IPS-NIHi7 (cell line): ENCODE measurements at regions not wholly inside any gene's neighbourhood (a gene's known extent, or its start where the extent isn't known, plus 50 kb on each side); places are given as distances from the start of the nearest gene placed in this dataset.

Experiments
- DNase-seq: peaks from one replicate; pipeline ENCODE4 v3.0.0; 2012; ENCODE audit warnings: mixed read lengths; ENCODE audit errors: extremely low spot score

DNA sequence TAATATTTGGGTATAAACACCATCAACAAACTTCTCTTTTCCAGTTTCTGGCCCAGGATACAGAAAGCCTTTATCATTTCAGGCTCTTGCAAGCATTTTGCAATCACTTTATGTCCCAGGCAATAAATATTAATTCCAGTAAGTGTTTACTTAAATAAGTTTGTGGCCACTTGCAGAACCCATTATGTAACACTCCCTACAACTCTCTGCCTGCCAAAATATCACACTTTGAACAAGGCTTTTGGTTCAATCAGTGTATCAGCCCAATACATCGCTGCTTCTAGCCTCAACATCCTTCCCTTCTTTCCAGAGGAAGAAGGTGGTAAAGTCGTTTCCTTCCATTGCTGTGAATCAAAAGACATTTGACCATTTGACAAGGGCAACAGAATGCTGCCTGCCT, 203.0 kb upstream of the USP25 start:
- DNase-seq = no peak

GRCh38 chr21:15528346-15528745, 201.4 kb upstream of the USP25 start:
- DNase-seq = no peak

GRCh38 chr21:15531986-15532385, 197.8 kb upstream of the USP25 start:
- DNase-seq = no peak

DNA sequence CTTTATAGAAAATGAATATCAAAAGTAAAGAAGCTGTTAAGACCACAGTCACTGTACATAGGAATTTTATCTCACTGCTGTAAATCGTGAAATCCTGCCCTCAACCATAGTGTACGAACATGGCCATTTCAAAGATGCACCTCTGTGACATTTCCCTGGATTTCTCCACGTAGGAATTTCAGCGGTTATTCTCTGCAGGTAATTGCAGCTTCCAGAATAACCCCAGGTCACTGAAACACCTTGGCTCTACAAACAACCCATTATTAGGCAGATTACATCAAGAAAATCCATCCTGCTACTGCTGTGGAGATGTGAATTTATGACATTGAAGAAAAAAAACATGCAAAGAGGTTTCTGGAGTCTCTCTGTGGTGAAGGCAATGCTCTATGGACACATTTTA, 196.2 kb upstream of the USP25 start:
- DNase-seq = no peak

- no peak for DNase-seq
Observed at GRCh38 chr21:15534450-15534886, 195.3 kb upstream of the USP25 start.

DNA sequence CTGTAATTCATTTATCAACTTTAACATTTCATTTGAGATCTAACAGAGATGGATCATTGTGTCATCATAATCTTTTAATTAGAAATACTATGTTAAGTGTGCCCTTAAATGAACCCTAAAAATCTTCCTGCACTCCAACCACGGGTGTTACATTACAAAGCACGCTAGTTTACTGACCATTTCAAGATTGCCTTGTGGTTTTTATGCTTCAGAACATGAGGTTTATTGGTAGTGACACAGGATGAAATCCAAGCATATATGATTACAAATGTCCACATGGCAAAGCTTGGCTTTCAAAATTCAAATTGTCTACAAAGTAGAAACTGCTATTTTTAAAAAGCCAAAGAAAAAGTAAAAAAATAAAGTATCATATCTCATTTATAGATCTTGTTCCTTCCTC, 190.4 kb upstream of the USP25 start:
- DNase-seq = no peak

- DNase-seq = no peak
Observed at GRCh38 chr21:15543473-15543872, 186.3 kb upstream of the USP25 start.

- peak; percentile 47 for DNase-seq
Observed at GRCh38 chr21:15549671-15550070, 180.1 kb upstream of the USP25 start.

- DNase-seq = peak; percentile 22
Observed at GRCh38 chr21:15552914-15553494, 176.8 kb upstream of the USP25 start.

DNA sequence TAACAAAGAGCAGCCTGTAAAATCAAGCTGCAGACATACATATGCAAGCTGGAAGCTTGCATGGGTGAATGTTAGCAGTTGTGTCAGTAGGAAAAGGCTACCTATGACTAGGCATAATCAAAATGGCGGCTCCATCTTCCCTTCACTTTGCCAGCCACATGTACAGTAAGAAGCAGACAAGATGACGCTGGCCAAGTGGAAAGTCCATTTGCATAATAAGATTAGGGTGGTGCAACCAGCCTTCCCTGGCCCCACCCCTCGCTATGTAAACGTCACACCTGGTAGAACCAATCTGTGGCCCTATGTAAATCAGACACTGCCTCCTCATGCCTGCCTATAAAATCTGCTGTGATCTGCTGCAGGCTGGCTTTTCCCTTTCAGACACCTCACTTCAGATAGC, 171.9 kb upstream of the USP25 start:
- DNase-seq = no peak

GRCh38 chr21:15558884-15559283, 170.9 kb upstream of the USP25 start:
- no peak for DNase-seq

- DNase-seq = no peak
Observed at GRCh38 chr21:15559660-15560059, 170.1 kb upstream of the USP25 start.

DNA sequence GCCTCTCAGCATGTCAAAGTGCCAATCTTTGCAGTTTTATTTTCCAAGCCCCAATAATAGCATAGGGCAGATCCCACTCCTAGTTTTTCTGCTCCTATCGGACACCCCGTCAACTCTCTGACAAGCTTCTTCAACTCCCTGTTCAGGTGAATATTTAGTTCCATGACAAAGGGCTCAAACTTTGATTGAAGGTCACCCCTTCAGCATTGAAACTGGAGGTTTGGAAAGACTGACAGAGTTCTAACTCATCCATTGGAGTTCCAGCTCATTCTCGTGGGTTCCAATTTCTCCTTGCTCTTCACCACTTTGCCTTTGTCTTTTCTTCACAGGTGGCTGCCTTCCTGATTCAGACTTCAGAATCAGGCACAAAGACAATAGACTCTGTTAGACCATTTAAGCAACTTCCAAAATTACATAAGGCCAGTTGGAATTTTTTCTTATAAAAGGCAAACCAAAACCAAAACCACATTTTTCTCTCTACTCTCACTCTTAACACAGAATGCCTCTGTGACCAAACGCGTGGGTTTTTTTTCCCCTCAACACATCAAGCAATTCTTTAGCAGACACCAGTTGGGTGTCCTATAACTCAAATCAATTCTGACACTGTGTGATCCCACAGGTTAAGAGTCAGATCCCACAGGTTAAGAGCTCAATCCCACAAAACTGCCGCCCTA, 169.3 kb upstream of the USP25 start:
- no peak for DNase-seq

DNA sequence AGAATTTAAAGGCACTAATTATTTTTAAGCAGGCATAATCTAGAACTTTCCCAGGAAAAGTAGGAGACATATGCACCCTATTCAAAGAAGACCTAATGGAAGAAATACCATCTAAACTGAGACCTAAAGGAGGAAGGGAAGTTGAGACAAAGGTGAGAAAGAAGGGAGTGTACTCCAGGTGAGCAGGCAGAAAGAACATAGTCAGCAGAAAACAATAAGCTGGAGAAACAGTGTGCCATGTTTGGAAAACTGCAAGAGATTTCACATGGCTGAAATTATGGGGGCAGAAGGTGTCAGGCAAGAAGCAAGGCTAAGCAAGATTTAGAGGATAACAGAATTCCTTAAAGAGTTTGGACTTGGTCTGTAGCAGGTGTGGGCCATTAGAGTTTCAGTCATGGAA, 167.0 kb upstream of the USP25 start:
- DNase-seq = no peak

- DNase-seq = no peak
Observed at GRCh38 chr21:15564907-15565306, 164.9 kb upstream of the USP25 start.

GRCh38 chr21:15566703-15567102, 163.1 kb upstream of the USP25 start:
- no peak for DNase-seq

- DNase-seq = no peak
Observed at GRCh38 chr21:15567191-15567590, 162.6 kb upstream of the USP25 start.

DNA sequence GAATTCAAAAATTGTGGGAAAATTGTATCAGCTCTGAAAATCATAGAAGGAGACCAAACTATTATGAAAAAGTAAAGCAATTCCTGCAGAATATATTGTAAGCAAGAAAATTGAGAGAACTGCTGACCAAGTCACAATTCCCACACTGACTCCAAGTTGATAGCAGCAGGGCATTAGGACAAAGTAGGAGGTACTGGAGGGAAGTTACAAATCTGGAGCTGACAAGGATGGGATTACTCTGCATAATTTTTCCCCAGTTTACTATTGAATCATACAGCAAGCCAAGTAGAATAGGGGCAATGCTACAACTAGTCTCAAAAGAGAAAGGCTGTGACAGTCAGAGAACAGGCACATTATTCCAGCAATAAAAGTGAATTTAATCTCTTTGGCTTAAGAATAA, 161.3 kb upstream of the USP25 start:
- no peak for DNase-seq

- no peak for DNase-seq
Observed at GRCh38 chr21:15586752-15587427, 142.9 kb upstream of the USP25 start.

DNA sequence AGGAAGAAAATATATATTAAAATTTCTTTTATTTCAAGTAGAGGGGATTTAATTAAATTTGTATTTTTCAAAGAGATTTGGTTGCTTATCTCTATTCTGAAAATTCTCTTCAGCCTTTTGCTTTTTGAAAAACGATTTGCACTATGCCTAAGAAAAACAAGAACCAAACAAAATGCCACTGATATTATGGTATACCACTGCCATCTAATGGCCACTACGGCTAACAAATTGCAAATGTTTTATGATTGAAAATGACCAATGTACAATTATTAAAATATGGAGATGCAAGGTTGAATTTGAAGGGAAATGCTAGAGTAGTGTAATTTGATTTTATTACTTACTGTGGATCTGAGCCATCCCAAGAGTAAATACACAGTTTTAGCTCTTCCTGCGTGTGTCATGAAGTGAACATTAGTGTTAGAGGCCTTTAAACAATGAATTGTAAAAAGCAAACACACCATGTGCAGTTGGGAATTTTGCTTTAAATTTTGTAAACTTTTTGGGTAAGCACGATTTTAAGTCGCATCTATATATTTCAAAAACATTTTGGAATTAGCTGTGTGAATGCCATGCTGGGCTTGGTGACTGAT, 137.4 kb upstream of the USP25 start:
- DNase-seq = peak; percentile 15

DNA sequence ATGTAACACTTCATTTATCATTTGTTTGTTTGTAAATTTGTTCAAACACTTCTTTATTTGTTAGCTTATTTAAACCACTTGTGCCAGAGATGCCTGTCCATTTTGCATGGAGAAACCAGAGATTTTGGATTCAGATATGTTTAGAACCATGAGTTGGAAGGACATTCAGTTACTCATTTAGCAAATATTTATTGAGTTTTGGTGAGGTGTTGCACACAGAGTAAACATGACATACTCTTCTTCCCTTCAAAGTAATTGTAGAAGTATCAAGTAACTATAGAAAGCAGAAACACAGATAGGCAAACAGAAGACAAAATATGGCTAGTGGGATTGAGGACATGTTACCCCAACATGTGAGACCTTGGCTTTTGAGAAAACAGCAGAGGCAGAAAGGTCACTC, 136.8 kb upstream of the USP25 start:
- DNase-seq = no peak

GRCh38 chr21:15601390-15601789, 128.4 kb upstream of the USP25 start:
- DNase-seq = no peak

GRCh38 chr21:15604413-15604812, 125.4 kb upstream of the USP25 start:
- peak; percentile 14 for DNase-seq
